DMS114 treated with DMSO at 0.1 percent for 48 hours (cell line): ENCODE measurements at regions not wholly inside any gene's neighbourhood (a gene's known extent, or its start where the extent isn't known, plus 50 kb on each side); places are given as distances from the start of the nearest gene placed in this dataset.

Experiments used
- DNase-seq: peaks from one replicate; lab custom pipeline; 2025; ENCODE audit not compliant: unreplicated experiment; lab: John Stamatoyannopoulos, UW

GRCh38 chr9:115643948-115644727, 509.5 kb upstream of the PAPPA start:
- no peak for DNase-seq

- no peak for DNase-seq
These were observed 503.6 kb upstream of the PAPPA start for GRCh38 chr9:115649991-115650472.

GRCh38 chr9:115650768-115651167, 502.8 kb upstream of the PAPPA start:
- DNase-seq: no peak

- no peak for DNase-seq
These were observed 502.1 kb upstream of the PAPPA start for GRCh38 chr9:115651461-115651860.

GRCh38 chr9:115653171-115653606, 500.4 kb upstream of the PAPPA start:
- no peak for DNase-seq

- no peak for DNase-seq
These were observed 495.9 kb upstream of the PAPPA start for GRCh38 chr9:115657695-115658094.

- no peak for DNase-seq
These were observed 488.1 kb upstream of the PAPPA start for GRCh38 chr9:115665519-115665918.

- DNase-seq: no peak
These were observed 485.1 kb upstream of the PAPPA start for GRCh38 chr9:115668521-115668920.

GRCh38 chr9:115671236-115671962, 482.2 kb upstream of the PAPPA start:
- no peak for DNase-seq

GRCh38 chr9:115671963-115672305, 481.7 kb upstream of the PAPPA start:
- DNase-seq: no peak

GRCh38 chr9:115672477-115673316, 480.9 kb upstream of the PAPPA start:
- no peak for DNase-seq

GRCh38 chr9:115673599-115673998, 480.0 kb upstream of the PAPPA start:
- DNase-seq: no peak

GRCh38 chr9:115674091-115674490, 479.5 kb upstream of the PAPPA start:
- no peak for DNase-seq

GRCh38 chr9:115675834-115676233, 477.8 kb upstream of the PAPPA start:
- DNase-seq: no peak

- DNase-seq: no peak
These were observed 473.4 kb upstream of the PAPPA start for GRCh38 chr9:115680231-115680630.

GRCh38 chr9:115681585-115681984, 472.0 kb upstream of the PAPPA start:
- DNase-seq: no peak

- no peak for DNase-seq
These were observed 467.5 kb upstream of the PAPPA start for GRCh38 chr9:115686069-115686468.

- DNase-seq: no peak
These were observed 466.2 kb upstream of the PAPPA start for GRCh38 chr9:115687356-115687755.

GRCh38 chr9:115689331-115689730, 464.3 kb upstream of the PAPPA start:
- no peak for DNase-seq

- no peak for DNase-seq
These were observed 462.6 kb upstream of the PAPPA start for GRCh38 chr9:115690786-115691496.

- DNase-seq: no peak
These were observed 461.9 kb upstream of the PAPPA start for GRCh38 chr9:115691693-115692092.
